K562 (cell line): ENCODE measurements at regions not wholly inside any gene's neighbourhood (a gene's known extent, or its start where the extent isn't known, plus 50 kb on each side); places are given as distances from the start of the nearest gene placed in this dataset.

Experiments used
- ATAC-seq: fragments of 200-7000 bp; cut with Tn5 transposase; 3 replicates; pipeline ENCODE4 v1.9.1; 2020; ENCODE audit warnings: moderate library complexity
- BruUV-seq: library from RNA; stranded (reverse); fragments of 400-500 nt; replicated peaks from 2 replicates; lab custom pipeline; 2021; lab: Mats Ljungman, UMichigan
- CTCF ChIA-PET: fragments of 300-600 bp; formaldehyde crosslinking; extraction: SDS; loops from one replicate; lab custom pipeline; 2021; ENCODE audit warnings: low intra/inter-chr PET ratio; lab: Yijun Ruan, JAX
- POLR2A ChIA-PET: fragments of 300-600, 350-650 bp; sonication (Branson Sonifier 250); formaldehyde crosslinking; extraction: SDS; loops from one replicate; lab custom pipeline; 2021; ENCODE audit warnings: antibody characterized with exemption, inconsistent platforms; lab: Yijun Ruan, JAX
- DNase-seq, 4 experiments: peaks; one replicate each; pipeline versions ENCODE4 v3.0.0 to v3.0.0-alpha.2; 2011 to 2018; ENCODE audit warnings: low spot score in 3 of 4, mixed read lengths in 3 of 4; ENCODE audit errors: extremely low read depth in 1 of 4
- FAIRE-seq: peaks from 2 replicates; lab custom pipeline; 2011; peaks lifted over from hg19 to GRCh38; lab: Jason Lieb, UNC
- H2AFZ ChIP-seq: 2 replicates; pipeline ENCODE4 v1.6.0; 2011; ENCODE audit warnings: low read depth, low read length, control low read depth, inconsistent platforms
- H3K27ac ChIP-seq: fragments of 200-600 bp; 3 replicates; pipeline ENCODE4 v1.8.0; 2011; ENCODE audit warnings: low read depth, mild to moderate bottlenecking, control low read depth, inconsistent platforms, low read length, moderate library complexity, mixed read lengths; ENCODE audit errors: extremely low read depth
- H3K27me3 ChIP-seq, 2 experiments: fragments of 300-600 bp in 1 of 2; 2 replicates in 1 of 2; 3 replicates in 1 of 2; pipeline versions ENCODE4 v1.6.0 to v1.8.0; 2011; ENCODE audit warnings: inconsistent platforms in 2 of 2, low read length in 2 of 2, mild to moderate bottlenecking in 1 of 2, mixed read lengths in 1 of 2, moderate library complexity in 1 of 2; ENCODE audit not compliant: control insufficient read depth in 2 of 2, insufficient read depth in 2 of 2
- H3K36me3 ChIP-seq: fragments of 300-600 bp; 3 replicates; pipeline ENCODE4 v1.8.0; 2011; ENCODE audit warnings: mild to moderate bottlenecking, low read length, inconsistent platforms; ENCODE audit not compliant: control insufficient read depth, insufficient read depth
- H3K4me1 ChIP-seq, 2 experiments: fragments of 200-600 bp in 1 of 2; replicated peaks in 1 of 2; 2 replicates in 1 of 2; 3 replicates in 1 of 2; pipeline versions ENCODE4 v1.5.1 to v1.8.0; 2011; ENCODE audit warnings: inconsistent platforms in 2 of 2, low read length in 2 of 2, mild to moderate bottlenecking in 1 of 2, mixed read lengths in 1 of 2, moderate library complexity in 1 of 2; ENCODE audit not compliant: control insufficient read depth in 2 of 2, insufficient read depth in 2 of 2
- H3K4me2 ChIP-seq: 2 replicates; pipeline ENCODE4 v1.6.1; 2011; ENCODE audit warnings: low read length, control low read depth, inconsistent platforms, mixed read lengths; ENCODE audit not compliant: insufficient read depth
- H3K4me3 ChIP-seq: fragments of 200-600 bp; sonication (generic), shearing (Covaris generic); 2 replicates; pipeline ENCODE4 v1.5.1; 2016; ENCODE audit warnings: control low read depth, inconsistent platforms
- H3K79me2 ChIP-seq: fragments of 200-600 bp; 3 replicates; pipeline ENCODE4 v1.8.0; 2011; ENCODE audit warnings: low read length, inconsistent platforms; ENCODE audit not compliant: control insufficient read depth, insufficient read depth
- H3K9ac ChIP-seq, 2 experiments: 2 replicates each; pipeline versions ENCODE4 v1.6.0 to v1.6.1; 2011; ENCODE audit warnings: low read depth in 2 of 2, low read length in 2 of 2, control low read depth in 1 of 2, inconsistent platforms in 1 of 2, mild to moderate bottlenecking in 1 of 2, mixed read lengths in 1 of 2; ENCODE audit not compliant: insufficient read depth in 1 of 2
- H3K9me1 ChIP-seq: one replicate; pipeline ENCODE4 v1.6.0; 2011; ENCODE audit warnings: inconsistent platforms, mild to moderate bottlenecking, low read length, moderate library complexity; ENCODE audit not compliant: control insufficient read depth, insufficient read depth
- H3K9me3 ChIP-seq: replicated peaks from 2 replicates; pipeline ENCODE4 v1.5.1; 2011; ENCODE audit warnings: low read depth, low read length, inconsistent platforms; ENCODE audit not compliant: control insufficient read depth, insufficient read depth
- H4K20me1 ChIP-seq: replicated peaks from 2 replicates; pipeline ENCODE4 v1.6.1; 2011; ENCODE audit warnings: low read length, inconsistent platforms, mixed read lengths; ENCODE audit not compliant: control insufficient read depth, insufficient read depth
- JUN ChIP-seq, 2 experiments: sonication (generic) in 1 of 2; formaldehyde crosslinking in 1 of 2; IDR thresholded peaks; 2 replicates each; pipeline versions ENCODE4 v1.6.1 to v1.8.0; 2012 to 2022; ENCODE audit warnings: borderline replicate concordance in 2 of 2, mild to moderate bottlenecking in 2 of 2, improper control_type of control experiment in 1 of 2, low read depth in 1 of 2, low read length in 1 of 2, missing genetic modification reagents in 1 of 2
- MAFF ChIP-seq: IDR thresholded peaks from 2 replicates; pipeline ENCODE4 v1.6.1; 2012; ENCODE audit warnings: low read length, improper control_type of control experiment
- PTTG1 ChIP-seq: fragments of 450-650 bp; IDR thresholded peaks from 2 replicates; pipeline ENCODE4 v1.6.1; 2016; ENCODE audit warnings: low read depth, mild to moderate bottlenecking, missing genetic modification characterization, missing compliant biosample characterization
- RNF2 ChIP-seq: sonication (generic); IDR thresholded peaks from 2 replicates; pipeline ENCODE4 v1.6.1; 2016
- RUNX1 ChIP-seq: sonication (generic); IDR thresholded peaks from 2 replicates; pipeline ENCODE4 v1.6.1; 2016; ENCODE audit warnings: antibody characterized with exemption, low read depth
- TCF3 ChIP-seq: sonication (generic); formaldehyde crosslinking; IDR thresholded peaks from 2 replicates; pipeline ENCODE4 v1.4.0; 2020; ENCODE audit warnings: mild to moderate bottlenecking, missing genetic modification reagents
- TSC22D4 ChIP-seq: fragments of 450-650 bp; IDR thresholded peaks from 2 replicates; pipeline ENCODE4 v1.6.1; 2016; ENCODE audit warnings: missing genetic modification characterization, missing biosample characterization, control low read depth
- WGBS: fragments of 100-300 bp; shearing (Covaris generic); methylation state at CpG from one replicate; pipeline ENCODE4 v1.1.6; 2016; ENCODE audit warnings: low coverage, mixed read lengths; ENCODE audit not compliant: insufficient coverage; ENCODE audit errors: missing lambda C conversion rate; 5-methylcytosine and 5-hydroxymethylcytosine counted together
- in situ Hi-C: fragments of 300-500 bp; cut with MboI; formaldehyde crosslinking; loops from 4 replicates; pipeline ENCODE4 v1.15.0; 2018; ENCODE audit warnings: inconsistent platforms, mixed read lengths
- intact Hi-C: fragments of 100-400 bp; cut with micrococcal nuclease; formaldehyde crosslinking; loops from 2 replicates; pipeline ENCODE4 v1.14.2; 2022
- TF ChIP-seq, protein P1 (sequence below): fragments of 450-650 bp; IDR thresholded peaks from 2 replicates; pipeline ENCODE4 v1.6.1; 2016
- TF ChIP-seq, protein P2 (sequence below): fragments of 250-450 bp; sonication (Bioruptor Pico); IDR thresholded peaks from 2 replicates; pipeline ENCODE4 v1.8.0; 2021; ENCODE audit warnings: mild to moderate bottlenecking, moderate library complexity
- TF ChIP-seq, protein P3 (sequence below): sonication (generic); formaldehyde crosslinking; IDR thresholded peaks from 2 replicates; pipeline ENCODE4 v1.8.0; 2022; ENCODE audit warnings: mild to moderate bottlenecking, missing genetic modification reagents

DNA sequence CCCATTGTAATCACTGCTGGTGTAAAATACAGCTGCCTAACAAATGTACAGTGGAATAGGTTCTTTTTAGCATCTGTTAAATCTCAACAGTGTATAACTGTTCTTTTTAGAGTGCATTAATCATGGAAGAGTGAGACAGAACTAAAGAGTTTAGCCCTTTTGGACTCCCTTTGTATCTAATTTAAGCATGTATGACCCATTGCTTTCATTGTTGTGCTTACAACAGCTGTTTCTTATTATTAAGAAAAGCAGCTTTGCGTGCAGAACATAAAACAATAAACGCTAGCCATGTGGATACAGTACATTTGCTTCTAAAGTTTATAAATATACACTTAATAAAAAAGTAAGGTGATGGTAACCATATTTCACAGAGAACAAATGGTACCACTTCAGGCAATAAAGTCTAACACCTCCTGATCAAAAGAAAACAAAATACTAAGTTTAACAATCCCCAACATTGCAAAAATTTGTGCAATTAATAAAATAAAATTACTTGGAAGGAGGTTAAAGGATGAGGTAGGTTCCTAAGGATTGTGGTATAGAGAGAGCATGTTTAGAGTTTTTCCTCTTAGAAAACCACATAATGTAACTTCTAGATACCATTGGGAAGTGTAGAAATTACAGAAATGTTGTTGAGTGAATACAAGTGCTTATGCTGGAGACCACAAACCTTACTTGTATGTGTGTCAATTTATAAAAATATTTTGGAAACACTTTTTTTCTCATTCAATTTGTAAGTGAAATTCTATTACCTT is 448.7 kb downstream of the SLC6A15 start:
- Histone ChIP-seq H3K79me2 (no peaks in the 10 kb centered on the region), H3K4me2 (no peak overlapping the region), H3K4me1 (no peaks in the 10 kb centered on the region), H2AFZ (no peak overlapping the region), H3K27me3 (no peaks in the 10 kb centered on the region), H3K27ac (no peak overlapping the region), H4K20me1 (no peaks in the 10 kb centered on the region), H3K9me3 (no peaks in the 10 kb centered on the region), H3K9ac (no peak overlapping the region), H3K36me3 (no peaks in the 10 kb centered on the region), H3K4me3 (no peak overlapping the region), H3K9me1 (no peaks in the 10 kb centered on the region)
- no peak for DNase-seq
- BruUV-seq, result no TSS peak
- ChIA-PET POLR2A (no interaction called here), CTCF (no interaction called here)
- in situ Hi-C loops (no loop called here), intact Hi-C loops (no loop called here)
- 0% methylated on average over 2 of the region's 2 CpGs for WGBS
- FAIRE-seq, result no peak
- no peak for TF ChIP-seq JUN (IDR thresholded peaks at IDR 0.05; ENCODE audit: borderline replicate concordance, low read depth, low read length)
- no peak for TF ChIP-seq JUN (CRISPR knock-in tag; IDR thresholded peaks at IDR 0.05; ENCODE audit: borderline replicate concordance)
- TF ChIP-seq, protein P1, sequence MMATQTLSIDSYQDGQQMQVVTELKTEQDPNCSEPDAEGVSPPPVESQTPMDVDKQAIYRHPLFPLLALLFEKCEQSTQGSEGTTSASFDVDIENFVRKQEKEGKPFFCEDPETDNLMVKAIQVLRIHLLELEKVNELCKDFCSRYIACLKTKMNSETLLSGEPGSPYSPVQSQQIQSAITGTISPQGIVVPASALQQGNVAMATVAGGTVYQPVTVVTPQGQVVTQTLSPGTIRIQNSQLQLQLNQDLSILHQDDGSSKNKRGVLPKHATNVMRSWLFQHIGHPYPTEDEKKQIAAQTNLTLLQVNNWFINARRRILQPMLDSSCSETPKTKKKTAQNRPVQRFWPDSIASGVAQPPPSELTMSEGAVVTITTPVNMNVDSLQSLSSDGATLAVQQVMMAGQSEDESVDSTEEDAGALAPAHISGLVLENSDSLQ, result no peak
- no peak for TF ChIP-seq PTTG1 (tag)
- no peak for TF ChIP-seq TSC22D4
- no peak for TF ChIP-seq RUNX1
- TF ChIP-seq, protein P2, sequence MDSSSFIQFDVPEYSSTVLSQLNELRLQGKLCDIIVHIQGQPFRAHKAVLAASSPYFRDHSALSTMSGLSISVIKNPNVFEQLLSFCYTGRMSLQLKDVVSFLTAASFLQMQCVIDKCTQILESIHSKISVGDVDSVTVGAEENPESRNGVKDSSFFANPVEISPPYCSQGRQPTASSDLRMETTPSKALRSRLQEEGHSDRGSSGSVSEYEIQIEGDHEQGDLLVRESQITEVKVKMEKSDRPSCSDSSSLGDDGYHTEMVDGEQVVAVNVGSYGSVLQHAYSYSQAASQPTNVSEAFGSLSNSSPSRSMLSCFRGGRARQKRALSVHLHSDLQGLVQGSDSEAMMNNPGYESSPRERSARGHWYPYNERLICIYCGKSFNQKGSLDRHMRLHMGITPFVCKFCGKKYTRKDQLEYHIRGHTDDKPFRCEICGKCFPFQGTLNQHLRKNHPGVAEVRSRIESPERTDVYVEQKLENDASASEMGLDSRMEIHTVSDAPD (CRISPR knock-in tag), result no peak
- TF ChIP-seq MAFF, result no peak
- TF ChIP-seq RNF2, result no peak
- TF ChIP-seq, protein P3, sequence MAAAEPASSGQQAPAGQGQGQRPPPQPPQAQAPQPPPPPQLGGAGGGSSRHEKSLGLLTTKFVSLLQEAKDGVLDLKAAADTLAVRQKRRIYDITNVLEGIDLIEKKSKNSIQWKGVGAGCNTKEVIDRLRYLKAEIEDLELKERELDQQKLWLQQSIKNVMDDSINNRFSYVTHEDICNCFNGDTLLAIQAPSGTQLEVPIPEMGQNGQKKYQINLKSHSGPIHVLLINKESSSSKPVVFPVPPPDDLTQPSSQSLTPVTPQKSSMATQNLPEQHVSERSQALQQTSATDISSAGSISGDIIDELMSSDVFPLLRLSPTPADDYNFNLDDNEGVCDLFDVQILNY (CRISPR knock-in tag), result no peak
- TF ChIP-seq TCF3 (CRISPR knock-in tag), result no peak
- ATAC-seq, result no peak
